Lung (tissue), 11 donors: ENCODE measurements at regions not wholly inside any gene's neighbourhood (a gene's known extent, or its start where the extent isn't known, plus 50 kb on each side); places are given as distances from the start of the nearest gene placed in this dataset.

Experiments used
- ATAC-seq: fragments of 200-7000 bp; cut with Tn5 transposase; one replicate; pipeline ENCODE4 v1.9.1; 2020; ENCODE audit warnings: moderate number of reproducible peaks; ENCODE audit not compliant: insufficient read depth, low FRiP score
- DNase-seq, 3 donors: peaks; one replicate each; pipeline ENCODE4 v3.0.0-alpha.2; 2013 to 2017
- H3K27ac ChIP-seq, 2 donors: one replicate each; pipeline ENCODE4 v1.5.1; 2013; ENCODE audit warnings: mild to moderate bottlenecking in 2 of 2, moderate library complexity in 2 of 2, control low read depth in 1 of 2, inconsistent platforms in 1 of 2, low read depth in 1 of 2, low read length in 1 of 2
- H3K27me3 ChIP-seq, 3 donors: one replicate each; pipeline ENCODE4 v1.5.1; 2013; ENCODE audit warnings: low read length in 2 of 3; ENCODE audit not compliant: control insufficient read depth in 3 of 3, insufficient read depth in 3 of 3
- H3K36me3 ChIP-seq, 4 donors: one replicate each; pipeline ENCODE4 v1.5.1; 2013; ENCODE audit warnings: low read length in 4 of 4, mild to moderate bottlenecking in 1 of 4, moderate library complexity in 1 of 4; ENCODE audit not compliant: control insufficient read depth in 4 of 4, insufficient read depth in 4 of 4
- H3K4me1 ChIP-seq, 5 donors: one replicate each; pipeline ENCODE4 v1.5.1; 2013; ENCODE audit warnings: low read length in 5 of 5, mild to moderate bottlenecking in 2 of 5, moderate library complexity in 1 of 5; ENCODE audit not compliant: control insufficient read depth in 5 of 5, insufficient read depth in 5 of 5
- H3K4me3 ChIP-seq: one replicate; pipeline ENCODE4 v1.5.1; 2013; ENCODE audit warnings: mild to moderate bottlenecking, control low read depth, moderate library complexity
- H3K9ac ChIP-seq, 2 donors: one replicate each; pipeline ENCODE4 v1.5.1; 2013; ENCODE audit warnings: low read length in 2 of 2, control low read depth in 1 of 2; ENCODE audit not compliant: insufficient read depth in 1 of 2
- H3K9me3 ChIP-seq, 4 donors: one replicate each; pipeline ENCODE4 v1.5.1; 2013; ENCODE audit warnings: low read length in 3 of 4, mild to moderate bottlenecking in 1 of 4, moderate library complexity in 1 of 4; ENCODE audit not compliant: control insufficient read depth in 4 of 4, insufficient read depth in 3 of 4
- CTCF ChIP-seq: IDR thresholded peaks from 2 replicates; pipeline ENCODE4 v1.5.1; 2012; ENCODE audit warnings: mild to moderate bottlenecking; ENCODE audit errors: control extremely low read depth, extremely low read depth
- WGBS, 2 donors: extraction: QIAGEN DNeasy Blood & Tissue Kit; methylation state at CpG; one replicate each; pipeline ENCODE4 v1.1.7; 2013; 5-methylcytosine and 5-hydroxymethylcytosine counted together
- donor health status: control.
- donor health status: control.
- donor health status: Bipolar disorder and iron deficiency.
- donor health status: healthy.
- donor health status: DM: yes; HTN: yes; CAD: no.

- Histone ChIP-seq H3K4me1 (no peaks in the 10 kb centered on the region), H3K4me3 (no peak overlapping the region), H3K9me3 (no peaks in the 10 kb centered on the region), H3K27me3 (peaks cover 0 to 2% (median 0%) of the 10 kb centered on the region in 3 donors), H3K36me3 (no peaks in the 10 kb centered on the region), H3K9ac (no peak overlapping the region), H3K27ac (no peak overlapping the region)
- ATAC-seq (no peak), DNase-seq (peak in 1 of 3 donors; percentile 3)
- WGBS, 2 donors = 69 to 77% methylated on average over 4 of the region's 4 CpGs
- TF ChIP-seq CTCF = no peak
Measured at GRCh38 chr2:118527571-118527970, 319.9 kb downstream of the EN1 start.

GRCh38 chr2:118525346-118525745 lies 322.1 kb downstream of the EN1 start:
- Histone ChIP-seq H3K4me3 (no peak overlapping the region), H3K27me3 (peaks cover 0 to 2% (median 0%) of the 10 kb centered on the region in 3 donors), H3K4me1 (no peaks in the 10 kb centered on the region), H3K9me3 (peaks cover 0 to 7% (median 0%) of the 10 kb centered on the region in 4 donors), H3K27ac (no peak overlapping the region), H3K36me3 (no peaks in the 10 kb centered on the region), H3K9ac (no peak overlapping the region)
- TF ChIP-seq CTCF = no peak
- ATAC-seq = no peak
- no peak for DNase-seq

- Histone ChIP-seq H3K4me3 (no peak overlapping the region), H3K27me3 (peaks cover 0 to 2% (median 0%) of the 10 kb centered on the region in 3 donors), H3K9me3 (peaks cover 0 to 11% (median under 1%) of the 10 kb centered on the region in 4 donors), H3K27ac (no peak overlapping the region), H3K4me1 (no peaks in the 10 kb centered on the region), H3K36me3 (no peaks in the 10 kb centered on the region), H3K9ac (no peak overlapping the region)
- ATAC-seq (no peak), DNase-seq (no peak)
- TF ChIP-seq CTCF = no peak
Measured at GRCh38 chr2:118524911-118525310, 322.5 kb downstream of the EN1 start.

- no peak for DNase-seq
- H3K27me3 ChIP-seq = peaks cover 0 to 2% (median 0%) of the 10 kb centered on the region in 3 donors
- WGBS, 2 donors = 83 to 92% methylated on average over 3 of the region's 3 CpGs
- no peak overlapping the region for H3K4me3 ChIP-seq
- no peak for TF ChIP-seq CTCF
- ATAC-seq = no peak
- no peak overlapping the region for H3K9ac ChIP-seq
- no peaks in the 10 kb centered on the region for H3K4me1 ChIP-seq
- no peaks in the 10 kb centered on the region for H3K36me3 ChIP-seq
- H3K27ac ChIP-seq = no peak overlapping the region
- peaks cover 0 to 12% (median 2%) of the 10 kb centered on the region in 4 donors for H3K9me3 ChIP-seq
Measured at GRCh38 chr2:118523761-118524160, 323.7 kb downstream of the EN1 start.
